ENCODE measurements at regions not wholly inside any gene's neighbourhood (a gene's known extent, or its start where the extent isn't known, plus 50 kb on each side); places are given as distances from the start of the nearest gene placed in this dataset.
"Not testable (repeated sequence)": the region's sequence is repeated elsewhere in the genome, so short reads cannot be mapped to it uniquely, and the experiment has no call there.

DNA sequence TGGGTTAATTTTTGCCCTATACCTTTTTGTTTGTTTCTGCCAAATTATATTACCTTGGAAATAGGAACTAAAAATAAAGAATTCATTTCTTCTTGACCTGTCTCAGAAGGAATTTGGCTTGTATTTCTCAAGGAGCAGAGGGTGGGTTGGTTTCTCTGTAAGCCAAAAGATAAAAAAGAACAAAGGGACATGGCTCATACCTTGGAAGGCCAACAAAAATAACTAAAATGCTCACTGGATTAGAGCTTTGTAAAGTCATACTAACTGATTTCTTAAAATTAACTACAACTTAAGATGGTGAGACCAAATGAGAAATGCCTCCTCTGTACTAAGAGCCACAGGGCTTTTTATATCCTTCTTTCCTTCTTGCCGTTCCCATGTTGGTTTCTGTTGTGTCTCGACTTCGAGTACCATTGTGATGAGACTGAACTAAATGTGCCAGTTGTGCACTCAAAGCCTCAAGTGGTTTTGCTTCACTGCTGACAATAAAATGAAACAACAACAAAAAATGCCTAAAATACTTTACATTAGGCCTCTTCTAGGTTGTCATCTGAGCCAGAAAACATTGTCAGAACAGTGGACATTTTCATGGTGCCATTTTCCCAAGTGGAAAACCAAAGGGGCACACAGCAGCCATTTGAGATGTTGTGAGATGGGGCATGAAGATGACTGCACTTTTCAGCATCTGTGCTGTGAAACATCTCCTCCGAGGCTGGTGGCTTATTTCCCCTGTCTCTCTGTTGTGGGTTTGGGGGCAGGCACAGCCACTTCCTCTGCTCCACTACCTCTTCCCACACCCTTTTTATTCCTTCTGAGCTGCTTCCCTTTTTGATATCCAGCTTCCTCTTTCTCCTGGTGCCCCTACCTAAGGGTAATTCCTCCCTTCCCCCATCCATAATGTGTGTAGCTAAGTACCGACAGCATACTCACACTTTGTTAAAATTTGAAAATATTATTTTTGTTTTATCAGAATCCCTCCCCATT, 51.8 kb upstream of the AGR3 start:
- DNase-seq (ENCODE audit: low spot score): no peak

DNA sequence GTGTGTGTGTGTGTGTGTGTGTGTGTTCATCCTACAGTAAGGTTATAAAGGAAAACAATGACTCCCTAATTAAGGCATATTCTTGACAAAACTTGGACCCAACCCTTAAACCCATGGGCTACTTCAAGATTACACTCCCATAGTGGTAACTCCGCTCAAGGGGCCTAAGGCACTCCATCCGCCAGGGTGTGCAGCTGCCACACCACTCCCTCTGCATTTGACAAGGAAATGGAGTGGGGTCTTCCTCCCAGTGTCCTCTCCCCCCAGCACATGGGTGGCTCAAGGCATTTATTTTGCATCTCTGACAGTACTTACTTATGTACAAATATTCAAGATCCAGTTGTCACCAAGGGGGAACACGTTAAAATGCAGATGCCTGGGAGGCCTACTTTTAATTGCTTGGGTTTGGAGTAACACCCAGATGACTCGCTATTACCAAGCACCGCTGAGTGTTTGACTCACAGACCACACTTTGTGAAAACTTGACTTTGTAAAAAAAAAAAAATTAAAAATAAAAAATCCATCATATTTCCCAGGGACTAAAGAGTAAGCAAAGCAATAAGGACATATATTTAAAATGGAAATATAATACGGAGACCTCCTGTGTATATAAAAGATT, 53.0 kb upstream of the AGR3 start:
- DNase-seq (ENCODE audit: low spot score): no peak

DNA sequence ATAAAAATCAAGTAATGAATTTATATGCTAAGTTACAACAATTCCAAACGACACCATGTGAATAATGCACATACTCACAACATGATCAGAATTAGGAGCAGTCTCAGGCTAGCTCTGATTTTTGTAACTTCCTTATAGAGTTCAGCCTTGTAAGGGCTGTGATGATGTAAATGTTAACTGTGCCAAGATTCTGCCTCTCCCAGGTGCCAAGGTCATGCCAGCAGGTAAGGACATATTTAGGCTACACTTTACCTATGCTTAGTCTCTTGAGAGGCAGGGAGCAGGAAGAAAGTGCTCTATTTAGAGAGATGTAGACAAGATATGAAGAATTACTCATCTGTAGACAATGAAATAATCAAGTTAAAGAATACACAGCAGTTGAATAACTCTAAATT, 53.6 kb upstream of the AGR3 start:
- no peak for DNase-seq (ENCODE audit: low spot score)

DNA sequence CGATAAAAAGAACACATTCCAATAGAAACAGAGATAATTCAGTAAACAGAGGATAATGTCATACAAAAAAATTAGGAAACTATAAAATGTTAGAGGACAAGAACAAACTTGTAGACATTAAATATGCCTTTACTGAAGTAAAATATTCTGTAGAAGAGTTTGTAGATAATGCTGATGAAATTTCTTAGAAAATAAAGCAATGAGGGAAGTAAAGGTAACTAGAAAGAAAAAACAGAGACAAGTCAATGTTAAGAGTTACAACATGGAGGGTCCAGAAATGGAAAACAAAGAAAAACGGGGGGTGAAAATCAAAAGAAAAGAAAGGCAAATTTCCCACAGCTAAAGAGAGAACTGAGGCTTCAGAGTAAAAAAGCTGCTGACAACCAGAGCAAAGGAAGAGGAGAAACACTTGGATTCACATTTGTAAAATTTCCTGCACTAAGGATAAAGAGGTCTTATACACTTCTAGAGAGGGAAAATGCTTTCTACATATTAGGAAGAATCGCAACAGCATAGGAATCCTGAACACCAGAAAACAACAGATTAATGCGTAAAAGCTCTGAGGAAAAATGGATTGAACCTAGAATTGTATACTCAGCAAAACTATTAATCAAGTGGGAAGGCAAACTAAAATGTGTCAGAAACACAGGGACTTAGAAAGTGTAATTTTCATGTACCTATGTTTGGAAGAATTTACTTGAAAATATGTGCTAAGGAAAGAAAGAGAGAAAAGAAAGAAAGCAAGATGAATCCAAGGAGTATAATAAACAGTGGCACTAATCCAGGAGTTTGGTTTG, 55.0 kb upstream of the AGR3 start:
- no peak for DNase-seq (ENCODE audit: low spot score)

DNA sequence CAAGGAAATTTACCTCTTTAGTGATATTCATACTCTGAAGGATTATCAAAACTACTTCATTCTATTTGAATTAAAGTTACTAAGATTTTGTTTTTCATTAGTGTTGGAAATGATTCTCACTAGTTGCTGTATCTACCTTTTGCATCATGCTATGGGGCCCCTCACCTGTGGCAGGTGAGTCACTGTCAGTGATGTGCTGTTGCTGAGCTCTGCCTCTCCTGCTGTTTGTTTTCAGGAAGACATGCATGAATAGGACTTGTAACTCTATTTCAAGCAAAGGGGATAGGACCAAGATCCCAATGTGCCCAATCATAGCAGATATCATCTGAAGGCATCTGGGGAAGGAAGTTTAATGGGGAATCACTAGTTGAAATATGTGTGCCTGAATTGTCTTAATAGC, 57.4 kb upstream of the AGR3 start:
- no peak for DNase-seq (ENCODE audit: low spot score)

DNA sequence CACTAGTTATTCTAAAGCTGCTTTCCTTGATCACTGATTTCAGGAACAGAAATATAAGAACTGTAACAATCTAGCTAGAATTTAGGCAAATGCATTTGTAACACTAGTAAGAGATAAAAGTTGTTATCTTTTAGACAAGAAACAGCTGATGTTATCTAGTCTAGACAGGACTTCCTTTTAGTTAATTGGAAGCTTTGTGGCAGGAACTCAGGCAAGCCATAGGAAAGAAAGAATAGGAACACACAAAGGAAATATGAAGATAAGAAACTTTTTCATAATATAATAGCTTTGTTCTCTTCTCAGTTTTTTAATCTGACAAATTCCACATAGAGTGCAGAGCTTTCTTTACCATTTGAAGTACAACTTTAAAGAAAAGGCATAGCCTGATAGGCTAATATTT, 59.0 kb upstream of the AGR3 start:
- DNase-seq (ENCODE audit: low spot score): no peak

DNA sequence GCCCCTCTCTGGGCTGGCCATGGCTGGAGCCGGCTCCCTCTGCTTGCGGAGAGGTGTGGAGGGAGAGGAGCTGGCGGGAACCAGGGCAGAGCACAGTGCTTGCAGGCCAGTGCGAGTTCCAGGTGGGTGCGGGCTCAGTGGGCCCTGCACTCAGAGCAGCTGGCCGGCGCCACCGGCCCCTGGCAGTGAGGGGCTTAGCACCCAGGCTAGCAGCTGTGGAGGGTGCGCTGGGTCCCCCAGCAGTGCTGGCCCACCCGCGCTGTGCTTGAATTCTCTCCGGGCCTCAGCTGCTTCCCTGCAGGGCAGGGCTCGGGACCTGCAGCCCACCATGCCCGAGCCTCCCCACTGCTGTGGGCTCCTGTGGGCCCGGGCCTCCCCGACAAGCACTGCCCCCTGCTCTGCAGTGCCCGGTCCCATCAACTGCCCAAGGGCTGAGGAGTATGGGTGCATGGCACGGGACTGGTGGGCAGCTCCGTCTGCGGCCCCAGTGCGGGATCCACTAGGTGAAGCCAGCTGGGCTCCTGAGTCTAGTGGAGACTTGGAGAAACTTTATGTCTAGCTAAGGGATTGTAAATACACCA, 61.2 kb upstream of the AGR3 start:
- DNase-seq (ENCODE audit: low spot score): no peak

DNA sequence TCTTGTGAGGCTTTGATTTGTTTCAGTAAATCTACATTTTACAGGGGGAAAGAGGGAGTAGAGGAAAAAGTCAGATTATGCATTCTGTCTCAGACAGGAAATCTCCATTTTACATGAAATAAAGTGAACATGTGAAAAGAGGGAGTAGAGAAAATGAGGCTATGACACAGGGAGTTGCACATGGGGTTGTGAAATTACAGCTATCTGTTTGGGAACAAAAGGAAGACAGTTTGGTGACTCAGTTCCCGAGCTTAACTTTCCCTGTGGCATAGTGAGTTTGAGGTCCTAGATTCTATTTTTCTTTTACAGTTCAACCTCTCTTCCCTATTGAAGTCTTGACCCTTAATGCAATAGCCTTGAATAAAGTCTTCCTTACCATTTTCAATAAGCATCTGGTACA, 63.2 kb upstream of the AGR3 start:
- no peak for DNase-seq (ENCODE audit: low spot score)

DNA sequence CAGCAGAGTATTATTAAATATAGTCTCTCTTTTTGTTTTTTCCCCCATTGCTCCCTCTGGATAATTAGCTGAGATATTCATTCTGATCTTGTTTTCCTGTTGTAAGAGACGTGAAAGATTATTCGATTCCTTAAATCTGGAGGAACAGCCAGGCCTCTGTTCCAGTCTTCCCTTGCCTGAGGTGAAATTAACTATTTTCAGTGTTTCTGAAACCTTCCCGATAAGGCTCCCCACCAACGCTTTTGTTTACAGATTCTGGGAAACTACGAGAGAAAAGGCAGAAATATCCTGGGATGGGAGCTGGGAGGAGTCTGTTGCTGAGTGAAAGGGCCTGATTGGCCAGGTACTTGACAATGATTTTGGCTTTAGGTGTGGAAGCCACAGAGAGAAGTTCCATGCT, 63.6 kb upstream of the AGR3 start:
- DNase-seq (ENCODE audit: low spot score): no peak

DNA sequence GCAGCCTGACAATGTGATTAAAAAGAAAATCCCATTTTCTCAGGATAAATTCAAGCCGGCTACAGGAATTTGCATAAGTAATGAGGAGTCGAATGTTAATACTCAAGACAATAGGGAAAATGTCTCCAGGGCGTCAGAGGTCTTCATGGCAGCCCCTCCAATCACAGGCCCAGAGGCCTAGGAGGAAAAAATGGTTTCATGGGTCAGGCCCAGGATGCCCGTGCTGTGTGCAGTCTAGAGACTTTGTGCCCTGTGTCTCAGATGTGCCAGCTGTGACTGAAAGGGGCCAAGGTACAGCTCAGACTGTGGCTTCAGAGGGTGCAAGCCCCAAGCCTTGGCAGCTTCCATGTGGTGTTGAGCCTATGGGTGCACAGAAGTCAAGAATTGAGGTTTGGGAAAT, 66.3 kb upstream of the AGR3 start:
- DNase-seq (ENCODE audit: low spot score): not testable (repeated sequence)

DNA sequence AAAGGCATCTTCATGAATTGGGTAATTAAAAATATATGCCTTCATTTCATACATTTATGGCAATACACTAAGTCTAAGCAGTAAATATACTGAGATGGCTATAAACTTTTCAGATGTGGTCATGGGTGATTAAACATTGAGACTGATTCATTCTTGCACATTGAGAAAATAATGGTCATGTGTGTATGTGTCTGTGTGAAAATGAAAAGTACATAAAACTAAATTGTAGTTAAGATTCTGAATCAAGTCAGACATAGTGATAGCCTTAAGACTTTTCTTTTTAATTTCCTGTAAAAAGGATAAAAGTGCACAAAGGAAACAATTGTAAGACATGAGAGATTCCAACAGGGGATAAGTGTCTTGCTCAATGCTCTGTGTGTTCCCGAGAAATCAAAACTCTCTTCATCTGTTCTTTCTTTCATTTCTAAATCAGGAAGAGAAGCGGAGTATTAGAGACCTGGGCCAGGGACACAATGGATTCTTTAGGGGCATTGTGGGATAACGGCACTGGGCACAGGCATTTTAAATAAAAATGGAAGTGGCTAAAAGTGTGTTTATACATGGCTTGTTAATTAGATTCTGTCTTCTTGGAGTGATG, 69.8 kb upstream of the AGR3 start:
- DNase-seq (ENCODE audit: low spot score): no peak

DNA sequence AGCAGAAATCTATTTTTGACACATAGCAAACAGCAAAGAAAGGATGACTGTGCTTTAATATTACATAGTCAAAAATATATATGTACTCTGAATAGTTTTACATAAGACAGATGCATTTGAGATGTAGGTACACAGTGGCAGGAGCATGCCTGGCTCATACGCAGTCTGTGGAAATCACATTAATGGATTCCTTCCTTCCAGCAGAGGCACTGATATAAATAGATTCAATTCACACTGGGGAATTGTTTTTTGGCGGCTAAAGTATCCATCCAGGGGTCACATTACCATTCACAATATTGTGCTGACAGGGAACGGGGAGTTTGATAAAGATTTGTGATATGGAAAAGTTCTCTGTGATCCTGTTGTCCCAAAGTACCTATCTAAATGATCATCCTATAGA, 72.5 kb upstream of the AGR3 start:
- DNase-seq (ENCODE audit: low spot score): no peak

DNA sequence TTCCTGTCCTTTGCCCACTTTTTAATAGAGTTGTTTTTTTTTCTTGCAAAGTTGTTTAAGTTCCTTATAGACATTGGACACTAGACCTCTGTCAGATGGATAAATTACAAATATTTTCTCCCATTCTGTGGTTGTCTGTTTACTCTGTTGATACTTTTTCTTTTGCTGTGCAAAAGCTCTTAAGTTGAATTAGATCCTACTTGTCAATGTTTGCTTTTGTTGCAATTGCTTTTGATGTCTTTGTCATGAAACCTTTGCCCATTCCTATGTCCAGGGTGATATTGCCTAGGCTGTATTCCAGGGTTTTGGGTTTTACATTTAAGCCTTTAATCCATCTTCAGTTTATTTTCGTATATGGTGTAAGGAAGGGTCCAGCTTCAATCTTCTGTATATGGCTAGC, 76.9 kb upstream of the AGR3 start:
- DNase-seq (ENCODE audit: low spot score): no peak

DNA sequence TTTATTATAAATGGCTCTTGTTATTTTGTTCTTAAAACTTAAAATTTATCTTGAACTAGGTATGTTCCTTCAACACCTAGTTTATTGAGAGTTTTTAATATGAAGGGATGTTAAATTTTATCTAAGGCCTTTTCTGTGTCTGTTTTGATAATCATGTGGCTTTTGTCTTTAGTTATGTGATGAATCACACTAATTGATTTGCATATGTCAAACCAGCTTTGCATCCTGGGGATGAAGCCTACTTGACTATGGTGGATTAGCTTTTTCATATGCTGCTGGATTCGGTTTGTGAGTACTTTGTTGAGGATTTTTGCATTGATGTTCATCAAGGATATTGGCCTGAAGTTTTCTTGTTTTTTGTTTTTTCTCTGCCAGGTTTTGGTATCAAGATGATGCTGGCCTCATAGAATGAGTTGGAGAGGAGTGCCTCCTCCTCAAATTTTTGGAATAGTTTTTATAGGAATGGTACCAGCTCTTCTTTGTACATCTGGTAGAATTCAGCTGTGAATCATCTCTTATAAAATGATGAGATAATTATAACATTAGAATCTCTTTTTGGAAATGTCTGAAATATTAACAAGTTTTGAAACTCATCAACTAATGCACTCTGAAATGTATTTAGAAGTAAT, 78.7 kb upstream of the AGR3 start:
- no peak for DNase-seq (ENCODE audit: low spot score)

DNA sequence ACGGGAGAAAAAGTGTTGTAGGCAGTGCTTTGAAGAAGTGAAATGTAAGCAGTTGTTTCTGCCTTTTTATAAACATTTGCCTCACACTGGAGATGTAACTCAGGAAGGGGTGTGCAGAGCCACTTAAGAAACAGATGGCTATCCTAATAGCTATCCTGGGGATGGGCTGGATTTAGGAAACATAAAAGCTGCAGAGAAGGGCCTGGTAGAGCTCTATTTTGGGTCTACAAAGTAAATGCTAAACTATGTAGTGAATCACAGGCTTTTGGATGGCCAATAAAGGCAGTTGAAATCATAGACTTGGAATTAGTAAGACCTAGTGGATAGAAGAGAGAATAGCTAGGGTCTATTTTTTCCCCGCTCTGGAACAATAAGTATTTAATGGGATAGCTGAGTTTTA, 79.9 kb upstream of the AGR3 start:
- DNase-seq (ENCODE audit: low spot score): no peak

DNA sequence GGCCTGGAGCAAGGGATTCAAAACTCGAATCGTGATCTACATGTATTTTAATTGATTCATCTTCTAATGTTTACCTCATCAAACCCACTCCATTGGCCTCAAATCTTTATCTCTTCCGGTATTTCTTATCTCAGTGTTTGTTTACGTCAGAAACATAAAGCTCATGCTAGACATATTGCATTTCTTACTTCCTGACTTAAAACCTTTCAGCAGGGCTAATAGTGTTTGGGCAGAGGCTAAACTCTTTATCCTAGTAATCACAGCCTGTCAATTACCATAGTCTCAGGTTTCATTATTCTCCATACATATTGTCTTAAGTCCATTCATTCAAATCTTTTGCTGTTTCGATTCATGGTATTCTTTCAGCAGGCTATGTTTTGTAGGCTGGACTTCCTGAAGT, 81.3 kb upstream of the AGR3 start:
- no peak for DNase-seq (ENCODE audit: low spot score)

DNA sequence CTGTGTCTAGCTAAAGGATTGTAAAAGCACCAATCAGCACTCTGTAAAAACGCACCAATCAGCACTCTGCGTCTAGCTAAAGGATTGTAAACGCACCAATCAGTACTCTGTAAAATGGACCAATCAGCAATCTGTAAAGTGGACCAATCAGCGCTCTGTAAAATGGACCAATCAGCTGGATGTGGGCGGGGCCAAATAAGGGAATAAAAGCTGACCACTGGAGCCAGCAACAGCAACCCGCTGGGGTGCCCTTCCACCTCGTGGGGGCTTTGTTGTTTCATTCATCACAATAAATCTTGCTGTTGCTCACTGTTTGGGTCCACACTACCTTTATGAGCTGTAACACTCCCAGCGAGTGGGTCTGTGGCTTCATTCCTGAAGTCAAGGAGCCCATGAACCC, 83.9 kb upstream of the AGR3 start:
- DNase-seq (ENCODE audit: low spot score): not testable (repeated sequence)

DNA sequence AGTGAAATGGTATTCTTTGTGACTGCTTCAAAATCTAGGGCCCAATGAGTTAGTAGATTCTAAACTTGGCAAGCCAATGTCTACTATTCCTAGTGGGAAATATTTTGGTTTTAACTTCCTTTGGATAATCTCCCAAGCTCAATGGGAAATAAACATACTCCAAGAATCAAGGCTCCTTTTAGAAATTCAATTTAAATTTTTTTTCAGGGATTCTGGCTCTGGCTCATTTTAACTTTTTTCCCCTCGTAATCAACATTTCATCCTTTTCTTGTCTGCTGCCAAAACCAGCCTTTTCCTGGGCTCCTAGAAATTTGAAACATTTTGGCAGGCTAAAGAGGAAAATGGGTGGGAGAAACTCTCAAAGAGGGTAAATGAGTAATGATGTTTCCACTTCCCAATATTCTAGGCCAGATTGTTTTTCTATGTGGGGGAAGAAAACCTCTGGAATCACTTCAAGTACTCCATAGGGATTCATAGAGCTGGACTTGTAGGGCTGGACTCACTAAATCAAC, 85.6 kb upstream of the AGR3 start:
- no peak for DNase-seq (ENCODE audit: low spot score)

DNA sequence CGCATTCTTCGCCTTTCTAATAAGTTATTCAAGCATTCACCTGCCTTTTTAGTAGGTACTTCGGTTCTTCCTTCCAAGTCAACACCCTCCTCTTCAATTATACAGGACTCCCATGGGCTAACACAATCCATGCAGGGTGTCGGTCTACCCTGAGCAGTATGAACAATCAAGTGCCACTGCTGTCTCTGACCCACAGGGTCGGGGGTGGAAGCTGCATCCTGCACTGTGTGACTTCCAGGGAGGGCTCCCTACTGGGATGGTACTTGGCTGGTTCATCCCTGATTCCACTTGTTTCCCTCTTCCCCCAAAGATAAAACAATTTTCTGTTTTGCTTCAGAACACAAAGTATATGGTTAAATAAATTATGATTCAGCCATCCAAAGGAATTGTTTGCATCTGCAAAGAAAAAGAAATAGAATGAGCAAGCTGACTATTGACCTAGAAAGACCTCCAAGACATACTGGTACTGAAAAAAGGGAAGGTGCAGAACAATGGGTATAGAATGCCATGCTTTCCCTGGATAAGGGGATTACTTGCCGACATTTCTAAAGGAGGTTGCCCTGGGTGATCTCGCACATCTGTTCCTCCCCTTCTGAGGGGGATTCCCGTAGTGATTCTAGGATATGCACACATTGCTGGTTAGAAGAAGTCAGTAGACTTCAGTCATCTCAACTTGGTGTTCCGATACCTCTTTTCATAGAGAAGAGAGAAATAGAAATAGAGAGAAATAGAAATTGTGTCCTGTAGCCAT, 89.1 kb upstream of the AGR3 start:
- DNase-seq (ENCODE audit: low spot score): no peak

DNA sequence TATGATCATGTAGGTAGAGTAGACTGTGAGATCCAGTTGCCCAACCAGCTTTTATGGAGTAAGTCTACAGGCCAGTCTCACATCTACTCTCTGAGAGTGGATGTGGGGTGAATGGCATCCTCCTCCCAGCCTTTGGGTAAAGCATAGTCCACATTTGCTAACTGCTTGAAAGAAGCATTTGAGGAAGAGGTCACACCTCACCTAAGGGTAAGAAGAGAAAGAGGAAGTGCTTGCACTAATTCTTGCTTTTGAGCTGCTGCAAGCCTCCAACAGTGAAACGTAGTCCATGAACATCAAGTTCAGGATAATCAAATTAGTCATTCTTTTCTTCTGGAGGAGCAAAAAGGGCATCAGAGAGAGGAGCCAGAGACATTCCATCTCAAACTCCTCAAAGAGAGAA, 93.9 kb upstream of the AGR3 start:
- no peak for DNase-seq (ENCODE audit: low spot score)
